Activated CD4-positive, alpha-beta T cell treated with anti-CD3 and anti-CD28 coated beads for 36 hours (primary cell): ENCODE measurements at regions not wholly inside any gene's neighbourhood (a gene's known extent, or its start where the extent isn't known, plus 50 kb on each side); places are given as distances from the start of the nearest gene placed in this dataset.

Experiments
- ATAC-seq: fragments of 200-7000 bp; cut with Tn5 transposase; one replicate; pipeline ENCODE4 v1.10.0; 2021; ENCODE audit warnings: mild to moderate bottlenecking, moderate library complexity
- CTCF ChIA-PET: fragments of 350-600 bp; sonication (Branson Sonifier 250); formaldehyde crosslinking; loops from one replicate; lab custom pipeline; 2021; ENCODE audit warnings: antibody characterized with exemption; lab: Charles Lee
- POLR2A ChIA-PET: fragments of 350-600 bp; sonication (Branson Sonifier 250); formaldehyde crosslinking; loops from one replicate; lab custom pipeline; 2021; ENCODE audit warnings: antibody characterized with exemption, inconsistent platforms; lab: Charles Lee
- DNase-seq: peaks from one replicate; pipeline ENCODE4 v3.0.0-alpha.2; 2020
- H3K27ac Mint-ChIP-seq: one replicate; pipeline ENCODE4 v1.8.0; 2021; ENCODE audit warnings: mixed read lengths
- H3K27me3 Mint-ChIP-seq: one replicate; pipeline ENCODE4 v1.8.0; 2021; ENCODE audit warnings: mixed read lengths
- H3K36me3 Mint-ChIP-seq: one replicate; pipeline ENCODE4 v1.8.0; 2021; ENCODE audit warnings: low read depth, mixed read lengths
- H3K4me1 Mint-ChIP-seq: one replicate; pipeline ENCODE4 v1.8.0; 2021; ENCODE audit warnings: mixed read lengths
- H3K4me3 Mint-ChIP-seq: one replicate; pipeline ENCODE4 v1.8.0; 2021; ENCODE audit warnings: mild to moderate bottlenecking, moderate library complexity, mixed read lengths
- H3K9me3 Mint-ChIP-seq: one replicate; pipeline ENCODE4 v1.8.0; 2021; ENCODE audit warnings: low read depth, mixed read lengths
- intact Hi-C, 2 experiments: fragments of 100-400 bp; cut with DNase I in 1 of 2; cut with micrococcal nuclease in 1 of 2; formaldehyde crosslinking; loops; one replicate each; pipeline versions ENCODE4 v1.14.2 to v1.15.1; 2022 to 2024; cut with DNase I, micrococcal nuclease

GRCh38 chr11:131219646-131220045 lies 150.8 kb upstream of the NTM start:
- DNase-seq: no peak
- peaks cover 4% of the 10 kb centered on the region for H3K9me3 Mint-ChIP-seq
- intact Hi-C loops: no loop called here
- ATAC-seq: no peak
- H3K27ac Mint-ChIP-seq: no peak overlapping the region
- POLR2A ChIA-PET: no interaction called here
- H3K36me3 Mint-ChIP-seq: no peaks in the 10 kb centered on the region
- H3K4me1 Mint-ChIP-seq: no peaks in the 10 kb centered on the region
- no peak overlapping the region for H3K4me3 Mint-ChIP-seq
- H3K27me3 Mint-ChIP-seq: peaks cover 16% of the 10 kb centered on the region
- CTCF ChIA-PET: no interaction called here

GRCh38 chr11:131223198-131223991 lies 147.0 kb upstream of the NTM start:
- intact Hi-C loops: no loop called here

GRCh38 chr11:131228378-131228777 lies 142.0 kb upstream of the NTM start:
- intact Hi-C loops: no loop called here
- ChIA-PET POLR2A (no interaction called here), CTCF (no interaction called here)
- Mint-ChIP-seq H3K4me1 (no peaks in the 10 kb centered on the region), H3K4me3 (no peak overlapping the region), H3K27ac (no peak overlapping the region), H3K36me3 (no peaks in the 10 kb centered on the region), H3K27me3 (peaks cover 6% of the 10 kb centered on the region), H3K9me3 (peaks cover 9% of the 10 kb centered on the region)
- ATAC-seq (no peak), DNase-seq (no peak)

More at GRCh38 chr11:131223198-131223991, 147.0 kb upstream of the NTM start:
- Mint-ChIP-seq H3K36me3 (no peaks in the 10 kb centered on the region), H3K4me3 (no peak overlapping the region), H3K4me1 (no peaks in the 10 kb centered on the region), H3K27ac (no peak overlapping the region), H3K9me3 (peaks cover 11% of the 10 kb centered on the region), H3K27me3 (peaks cover 16% of the 10 kb centered on the region)
- ChIA-PET CTCF (no interaction called here), POLR2A (no interaction called here)
- ATAC-seq (no peak), DNase-seq (no peak)

- CTCF ChIA-PET: no interaction called here
- Mint-ChIP-seq H3K9me3 (peaks cover 9% of the 10 kb centered on the region), H3K4me1 (no peaks in the 10 kb centered on the region), H3K27me3 (peaks cover 6% of the 10 kb centered on the region), H3K4me3 (no peak overlapping the region), H3K27ac (no peak overlapping the region), H3K36me3 (no peaks in the 10 kb centered on the region)
- no peak for DNase-seq
- no peak for ATAC-seq
- POLR2A ChIA-PET: no interaction called here
- intact Hi-C loops: no loop called here
Measured at GRCh38 chr11:131229221-131229620, 141.2 kb upstream of the NTM start.

- intact Hi-C loops: no loop called here
- CTCF ChIA-PET: no interaction called here
- POLR2A ChIA-PET: no interaction called here
- Mint-ChIP-seq H3K27ac (no peak overlapping the region), H3K9me3 (no peaks in the 10 kb centered on the region), H3K27me3 (peaks cover 2% of the 10 kb centered on the region), H3K36me3 (no peaks in the 10 kb centered on the region), H3K4me3 (no peak overlapping the region), H3K4me1 (no peaks in the 10 kb centered on the region)
- DNase-seq (no peak), ATAC-seq (no peak)
Measured at GRCh38 chr11:131231317-131231940, 139.0 kb upstream of the NTM start.

- intact Hi-C loops: no loop called here
- ChIA-PET CTCF (no interaction called here), POLR2A (no interaction called here)
- Mint-ChIP-seq H3K9me3 (no peaks in the 10 kb centered on the region), H3K4me1 (no peaks in the 10 kb centered on the region), H3K4me3 (no peak overlapping the region), H3K27ac (no peak overlapping the region), H3K36me3 (no peaks in the 10 kb centered on the region), H3K27me3 (peaks cover 2% of the 10 kb centered on the region)
- no peak for ATAC-seq
- DNase-seq: no peak
Measured at GRCh38 chr11:131232261-131232660, 138.2 kb upstream of the NTM start.

GRCh38 chr11:131234221-131234620 lies 136.2 kb upstream of the NTM start:
- ATAC-seq (no peak), DNase-seq (no peak)
- POLR2A ChIA-PET: interaction anchor here (0.7 kb wide), 1 partner anchor 1412 kb away, joined by 3 read pairs; no protein-coding TSS in a partner anchor
- intact Hi-C loops: no loop called here
- Mint-ChIP-seq H3K27me3 (no peaks in the 10 kb centered on the region), H3K36me3 (no peaks in the 10 kb centered on the region), H3K9me3 (no peaks in the 10 kb centered on the region), H3K4me1 (no peaks in the 10 kb centered on the region), H3K4me3 (no peak overlapping the region), H3K27ac (no peak overlapping the region)
- CTCF ChIA-PET: interaction anchor here (1.1 kb wide), 1 partner anchor 88 kb away, joined by 3 read pairs; no protein-coding TSS in a partner anchor

- Mint-ChIP-seq H3K36me3 (no peaks in the 10 kb centered on the region), H3K4me3 (no peak overlapping the region), H3K4me1 (no peaks in the 10 kb centered on the region), H3K27me3 (no peaks in the 10 kb centered on the region), H3K27ac (no peak overlapping the region), H3K9me3 (no peaks in the 10 kb centered on the region)
- ChIA-PET CTCF (interaction anchor here (1.1 kb wide), 1 partner anchor 87 kb away, joined by 3 read pairs; no protein-coding TSS in a partner anchor), POLR2A (no interaction called here)
- intact Hi-C loops: no loop called here
- ATAC-seq: no peak
- DNase-seq: no peak
Measured at GRCh38 chr11:131235328-131236298, 134.8 kb upstream of the NTM start.

GRCh38 chr11:131240421-131240820 lies 130.0 kb upstream of the NTM start:
- no peaks in the 10 kb centered on the region for H3K9me3 Mint-ChIP-seq
- POLR2A ChIA-PET: no interaction called here

GRCh38 chr11:131242476-131243000 lies 127.9 kb upstream of the NTM start:
- ATAC-seq (no peak), DNase-seq (no peak)
- Mint-ChIP-seq H3K4me1 (no peaks in the 10 kb centered on the region), H3K27ac (no peak overlapping the region), H3K27me3 (peaks cover 17% of the 10 kb centered on the region), H3K9me3 (no peaks in the 10 kb centered on the region), H3K36me3 (no peaks in the 10 kb centered on the region), H3K4me3 (no peak overlapping the region)
- intact Hi-C loops: no loop called here
- ChIA-PET CTCF (no interaction called here), POLR2A (no interaction called here)

More at GRCh38 chr11:131240421-131240820, 130.0 kb upstream of the NTM start:
- Mint-ChIP-seq H3K4me1 (no peaks in the 10 kb centered on the region), H3K27ac (no peak overlapping the region), H3K4me3 (no peak overlapping the region), H3K27me3 (peaks cover 4% of the 10 kb centered on the region), H3K36me3 (no peaks in the 10 kb centered on the region)
- intact Hi-C loops: no loop called here
- ATAC-seq (no peak), DNase-seq (no peak)
- CTCF ChIA-PET: no interaction called here

- no peak for ATAC-seq
Measured at GRCh38 chr11:131246156-131246555, 124.3 kb upstream of the NTM start.

More at GRCh38 chr11:131246156-131246555, 124.3 kb upstream of the NTM start:
- no peaks in the 10 kb centered on the region for H3K4me1 Mint-ChIP-seq
- no peak for DNase-seq
- no peak overlapping the region for H3K4me3 Mint-ChIP-seq
- H3K9me3 Mint-ChIP-seq: no peaks in the 10 kb centered on the region
- POLR2A ChIA-PET: no interaction called here
- intact Hi-C loops: loop anchor here (5.0 kb wide), 1 partner anchor 426 kb away; no protein-coding TSS in a partner anchor
- no peak overlapping the region for H3K27ac Mint-ChIP-seq
- peaks cover 20% of the 10 kb centered on the region for H3K27me3 Mint-ChIP-seq
- CTCF ChIA-PET: no interaction called here
- H3K36me3 Mint-ChIP-seq: no peaks in the 10 kb centered on the region
